Fibroblast of skin of abdomen (primary cell): ENCODE measurements at regions not wholly inside any gene's neighbourhood (a gene's known extent, or its start where the extent isn't known, plus 50 kb on each side); places are given as distances from the start of the nearest gene placed in this dataset.

Experiments used
- DNase-seq: peaks from one replicate; pipeline ENCODE4 v3.0.0-alpha.2; 2013

DNA sequence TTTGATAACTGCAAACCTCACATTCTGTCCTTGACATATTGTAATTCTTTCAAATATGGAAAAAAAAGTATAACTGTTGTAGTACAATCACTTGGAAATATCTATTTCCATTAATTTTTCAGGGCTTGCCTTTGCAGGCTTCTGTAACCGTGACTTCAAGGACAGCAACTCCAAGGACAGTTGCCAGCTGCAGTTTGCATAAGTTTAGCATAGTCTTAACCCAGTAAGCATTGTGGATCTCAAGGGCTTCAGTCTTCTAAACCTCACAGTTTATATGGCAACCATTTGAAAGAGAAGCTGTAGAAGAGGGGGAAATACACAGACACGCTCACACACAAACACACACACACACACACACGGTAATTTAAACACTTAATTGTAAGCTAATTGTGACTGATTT lies 112.8 kb upstream of the GPR149 start:
- DNase-seq = no peak

DNA sequence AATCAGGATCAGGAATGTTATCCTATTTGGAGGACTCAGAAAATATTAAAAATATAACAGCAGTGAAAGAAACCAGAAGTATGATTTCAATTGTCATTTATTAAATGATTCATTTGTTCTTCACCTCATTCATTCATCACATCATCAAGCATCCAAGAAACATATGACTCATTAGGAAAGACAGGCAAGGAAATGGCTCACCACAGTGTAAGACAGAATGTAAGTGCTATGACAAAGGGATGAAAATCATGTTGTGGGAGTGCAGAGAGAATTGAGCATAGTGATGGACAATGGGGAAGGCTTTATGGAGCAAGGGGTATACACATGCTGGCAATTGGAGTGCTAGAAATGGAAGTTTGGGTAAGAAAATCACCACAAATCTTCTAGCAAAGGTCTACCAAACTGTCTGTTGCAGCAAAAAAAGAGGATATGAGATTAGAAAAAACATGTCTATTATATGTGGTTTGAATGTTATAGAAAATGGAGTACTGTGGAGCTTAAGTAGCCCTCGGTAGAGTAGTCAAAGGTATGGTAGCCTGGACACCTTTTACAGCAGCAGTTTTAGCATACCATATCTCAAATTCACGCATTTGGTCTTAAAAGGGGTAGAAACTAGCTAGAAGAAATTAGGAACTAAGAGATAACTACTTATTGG lies 111.1 kb upstream of the GPR149 start:
- DNase-seq = peak; percentile 28

DNA sequence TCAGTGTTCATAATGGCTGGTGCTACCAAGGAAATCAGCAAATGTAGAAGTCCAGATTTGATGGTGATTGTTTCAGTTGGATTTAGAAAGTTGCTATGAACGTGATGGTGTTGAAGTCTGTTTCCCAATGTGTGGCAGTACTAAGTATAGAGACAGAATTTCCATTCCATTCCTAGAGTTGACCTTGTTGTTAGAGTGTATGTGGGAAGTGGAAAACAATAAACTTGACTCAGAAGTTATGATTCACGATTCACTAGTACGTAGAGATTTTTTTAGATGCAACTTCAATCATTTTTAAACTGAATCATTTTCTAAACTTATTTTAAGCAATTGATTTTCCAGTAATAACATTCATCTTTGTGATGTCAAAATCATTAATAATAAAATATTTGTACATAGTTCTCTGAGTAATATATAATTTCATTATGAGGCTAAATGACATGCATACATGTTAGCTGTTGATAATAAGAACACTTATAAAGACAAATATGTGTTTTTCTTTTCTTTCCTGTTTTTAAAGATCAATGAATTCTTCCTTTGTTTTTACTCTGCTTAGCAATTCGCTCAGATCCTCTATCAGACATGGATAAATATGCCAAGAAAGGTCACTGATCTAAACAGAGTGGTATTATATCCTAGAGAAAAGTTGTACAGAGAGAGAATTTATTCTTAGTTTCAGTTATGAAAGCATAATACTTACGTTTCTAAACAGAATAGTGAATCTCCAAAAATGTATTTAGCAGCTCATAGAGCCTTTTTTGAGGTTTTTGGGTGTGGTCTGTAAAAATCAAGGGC lies 108.8 kb upstream of the GPR149 start:
- DNase-seq = no peak

DNA sequence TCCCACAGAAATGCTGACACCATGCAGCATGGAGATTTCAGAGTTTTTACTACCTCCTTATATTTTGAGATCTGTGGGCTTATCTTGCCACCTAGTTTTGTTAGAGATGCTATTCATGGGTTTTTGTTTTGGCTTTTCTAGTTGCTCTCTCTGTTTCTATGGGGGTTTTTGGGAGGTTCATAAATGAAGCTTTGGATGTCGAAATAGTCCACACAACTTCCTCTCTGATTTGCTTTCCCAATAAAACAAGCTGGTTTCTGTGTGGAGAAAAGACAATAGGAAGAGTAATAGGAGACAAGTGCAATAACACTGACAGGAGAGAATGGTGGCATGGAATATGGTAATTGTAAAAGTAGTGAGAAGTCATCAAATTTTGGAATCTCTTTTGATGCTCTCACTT lies 106.8 kb upstream of the GPR149 start:
- DNase-seq = no peak

DNA sequence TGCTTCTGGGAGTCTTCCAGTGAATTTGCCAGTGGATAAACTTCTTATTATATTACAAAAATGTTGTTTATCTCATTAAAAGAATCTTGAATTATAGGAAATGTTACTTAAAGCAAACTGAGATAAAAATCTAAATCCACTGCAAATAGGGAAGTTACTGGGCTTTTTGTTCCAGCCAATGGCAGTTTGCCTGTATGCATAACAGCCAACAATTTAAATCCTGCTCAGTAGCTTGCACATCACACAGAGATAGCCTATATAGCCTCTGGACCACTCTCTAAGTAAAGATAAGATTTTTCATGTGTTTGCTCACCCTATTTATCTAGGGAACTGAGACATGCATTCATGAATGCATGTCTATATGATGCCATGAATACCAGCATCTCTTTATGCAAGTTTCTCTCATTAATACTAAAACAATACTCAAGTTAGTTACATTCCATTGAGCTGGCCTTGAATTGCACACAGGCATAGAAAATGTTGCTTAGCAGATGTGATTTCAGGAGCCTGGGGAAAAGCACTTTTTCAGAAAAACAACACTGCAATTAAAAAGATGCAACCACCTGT lies 92.1 kb upstream of the GPR149 start:
- no peak for DNase-seq

DNA sequence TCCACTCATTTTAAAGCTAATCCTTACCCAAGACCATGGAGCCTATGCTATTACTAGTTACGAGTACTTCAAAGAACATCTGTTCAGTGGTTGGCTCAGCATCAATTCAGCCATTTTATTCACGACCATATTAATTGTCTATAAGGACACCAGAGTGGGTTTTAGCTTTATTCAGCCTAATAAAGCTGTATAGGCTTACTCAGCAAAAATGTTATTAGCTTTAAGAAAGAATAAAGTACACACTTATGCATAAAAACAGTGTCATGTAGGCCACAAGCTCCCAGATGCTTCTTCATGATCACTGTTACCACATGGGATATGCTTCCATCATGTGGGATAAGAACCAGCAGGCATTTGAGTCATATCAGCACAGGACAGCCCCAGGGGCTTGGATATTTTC lies 87.4 kb upstream of the GPR149 start:
- DNase-seq = no peak

DNA sequence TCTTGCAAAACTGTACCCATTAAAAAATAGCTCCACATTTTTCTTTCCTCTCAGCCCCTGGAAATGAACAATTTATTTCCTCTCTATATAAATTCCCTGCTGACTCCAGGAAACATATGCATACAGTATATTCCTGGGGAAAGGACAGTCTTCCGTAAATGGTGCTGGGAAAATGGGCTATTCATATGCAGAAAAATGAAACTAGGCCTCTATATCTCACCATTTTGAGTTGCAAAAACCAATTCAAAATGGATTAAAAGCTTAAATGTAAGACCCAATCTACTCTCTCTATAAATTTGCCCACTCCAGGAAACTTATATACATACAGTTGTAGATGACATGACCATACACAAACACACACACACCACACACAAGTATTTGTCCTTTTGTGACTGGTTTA lies 85.9 kb upstream of the GPR149 start:
- DNase-seq = no peak

DNA sequence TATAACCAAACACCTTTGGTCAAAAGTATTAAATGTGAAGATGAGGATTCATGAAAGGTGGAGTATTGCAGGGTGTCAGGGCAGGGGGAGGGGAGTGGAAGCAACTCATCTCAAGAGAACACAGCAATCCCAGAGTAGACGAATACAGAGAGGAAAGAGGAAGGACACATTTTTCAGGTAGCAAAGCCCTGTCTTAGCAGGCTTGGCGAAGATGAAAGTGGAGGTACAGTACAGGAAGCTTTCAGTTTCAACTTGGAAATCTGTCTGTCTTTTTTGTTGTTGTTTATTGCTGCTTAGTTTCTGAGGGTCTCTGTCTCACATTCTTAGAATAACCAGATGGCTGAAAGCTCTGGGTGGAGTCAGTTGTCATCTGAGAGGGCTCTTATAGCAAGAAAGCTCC lies 80.8 kb upstream of the GPR149 start:
- DNase-seq = no peak

DNA sequence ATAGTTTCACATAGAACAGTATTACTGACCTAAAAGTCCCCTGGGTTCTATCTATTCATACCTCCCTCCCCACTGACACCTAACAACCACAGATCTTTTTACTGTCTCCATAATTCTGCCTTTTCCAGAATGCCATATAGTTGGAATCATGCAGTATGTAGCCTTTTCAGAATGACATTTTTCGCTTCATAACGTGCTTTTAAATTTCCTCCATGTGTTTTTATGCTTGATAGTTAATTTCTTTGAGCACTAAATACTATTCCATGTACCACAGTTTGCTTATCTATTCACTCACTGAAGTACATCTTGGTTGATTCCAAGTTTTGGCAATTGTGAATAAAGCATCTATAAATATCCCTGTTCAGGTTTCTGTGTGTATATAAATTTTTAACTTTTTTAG lies 77.7 kb upstream of the GPR149 start:
- DNase-seq = no peak

DNA sequence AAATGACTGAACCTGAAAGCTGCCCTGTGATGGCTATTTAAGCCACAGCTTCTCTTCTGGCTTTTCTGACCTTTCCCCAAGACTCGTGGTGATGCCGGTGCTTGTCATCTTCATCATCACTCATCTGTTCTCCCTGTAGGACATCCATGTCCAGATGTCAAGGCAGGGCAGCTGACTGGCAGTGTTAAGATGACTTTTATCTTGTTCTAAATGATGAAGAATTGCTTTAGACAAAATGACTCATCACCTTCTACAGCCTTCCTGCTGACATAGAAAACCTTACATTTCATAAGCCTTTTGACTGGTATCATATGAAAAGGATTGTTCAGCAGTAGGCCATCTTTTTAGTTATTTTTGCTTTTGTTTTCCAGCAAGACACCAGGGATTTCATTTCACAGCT lies 67.0 kb upstream of the GPR149 start:
- DNase-seq = no peak

DNA sequence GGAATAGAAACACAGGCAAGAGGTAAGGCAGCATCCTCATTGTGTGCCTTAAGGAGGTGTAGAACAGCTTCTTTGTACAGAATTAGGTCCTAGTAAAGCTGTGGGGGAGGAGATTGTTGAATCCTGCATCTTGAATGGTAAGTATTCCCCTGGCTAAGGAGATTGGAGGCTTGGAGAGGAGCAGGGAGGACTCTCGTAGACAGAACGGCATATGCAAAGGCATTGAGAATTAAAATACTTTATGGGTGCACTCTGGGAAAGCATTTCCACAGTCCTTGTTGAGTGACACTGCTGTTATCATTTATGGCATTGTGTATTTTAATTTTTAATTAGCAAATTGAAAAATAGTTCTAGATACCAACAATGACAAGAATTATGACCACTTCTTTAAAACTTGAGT lies 66.5 kb upstream of the GPR149 start:
- no peak for DNase-seq

DNA sequence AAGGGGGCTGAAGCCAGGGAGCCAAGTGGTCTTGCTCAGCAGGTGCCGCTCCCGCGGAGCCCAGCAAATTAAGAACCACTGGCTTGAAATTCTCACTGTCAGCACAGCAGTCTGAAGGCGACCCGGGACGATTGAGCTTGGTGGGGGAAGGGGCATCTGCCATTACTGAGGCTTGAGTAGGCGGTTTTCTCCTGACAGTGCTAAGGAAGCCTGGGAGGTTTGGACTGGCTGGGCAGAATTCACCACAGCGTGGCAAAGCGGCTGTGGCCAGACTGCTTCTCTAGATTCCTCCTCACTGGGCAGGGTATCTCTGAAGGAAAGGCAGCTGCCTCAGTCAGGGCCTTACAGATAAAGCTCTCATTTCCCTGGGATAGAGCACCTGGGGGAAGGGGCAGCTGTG lies 57.0 kb upstream of the GPR149 start:
- no peak for DNase-seq

DNA sequence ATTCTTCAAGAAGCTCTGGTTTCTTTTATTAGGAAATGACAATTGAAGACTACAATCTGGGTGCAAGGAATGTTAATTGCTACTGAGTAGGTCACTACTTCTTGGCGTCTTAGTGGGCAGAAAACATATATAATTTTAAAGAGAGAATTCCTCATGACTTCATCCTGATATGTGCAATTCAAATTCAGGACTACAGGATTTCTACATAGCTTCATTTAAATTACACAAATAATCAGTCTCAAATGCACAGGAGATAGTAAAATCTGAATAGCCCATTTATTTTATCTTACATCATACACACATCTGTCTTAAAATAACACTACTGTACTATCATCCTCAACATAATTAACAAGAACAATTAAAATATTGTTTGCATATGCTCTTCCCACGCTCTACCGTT lies 52.5 kb upstream of the GPR149 start:
- DNase-seq = no peak

DNA sequence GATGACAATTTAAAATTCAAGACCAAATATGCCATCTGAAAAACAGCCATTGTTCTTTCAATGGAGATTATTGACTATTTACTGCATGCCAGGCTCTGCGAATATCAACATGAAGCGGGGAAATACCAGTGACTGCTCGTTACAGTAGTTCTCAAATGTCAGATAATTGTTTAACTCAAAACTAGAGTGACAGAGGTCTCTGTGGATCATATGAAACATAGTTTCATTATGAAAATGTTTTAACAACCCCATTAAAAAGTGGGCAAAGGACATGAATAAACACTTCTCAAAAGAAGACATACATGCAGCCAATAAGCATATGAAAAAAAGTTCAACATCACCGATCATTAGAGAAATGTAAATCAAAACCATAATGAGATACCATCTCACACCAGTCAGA lies 50.0 kb upstream of the GPR149 start:
- DNase-seq = no peak
